GM21390 (cell line): ENCODE measurements at regions not wholly inside any gene's neighbourhood (a gene's known extent, or its start where the extent isn't known, plus 50 kb on each side); places are given as distances from the start of the nearest gene placed in this dataset.
"Not testable (repeated sequence)": the region's sequence is repeated elsewhere in the genome, so short reads cannot be mapped to it uniquely, and the experiment has no call there.

Experiments used
- ATAC-seq: cut with Tn5 transposase; IDR thresholded peaks from one replicate; pipeline ENCODE4 v1.9.1; 2021; ENCODE audit not compliant: unreplicated experiment

DNA sequence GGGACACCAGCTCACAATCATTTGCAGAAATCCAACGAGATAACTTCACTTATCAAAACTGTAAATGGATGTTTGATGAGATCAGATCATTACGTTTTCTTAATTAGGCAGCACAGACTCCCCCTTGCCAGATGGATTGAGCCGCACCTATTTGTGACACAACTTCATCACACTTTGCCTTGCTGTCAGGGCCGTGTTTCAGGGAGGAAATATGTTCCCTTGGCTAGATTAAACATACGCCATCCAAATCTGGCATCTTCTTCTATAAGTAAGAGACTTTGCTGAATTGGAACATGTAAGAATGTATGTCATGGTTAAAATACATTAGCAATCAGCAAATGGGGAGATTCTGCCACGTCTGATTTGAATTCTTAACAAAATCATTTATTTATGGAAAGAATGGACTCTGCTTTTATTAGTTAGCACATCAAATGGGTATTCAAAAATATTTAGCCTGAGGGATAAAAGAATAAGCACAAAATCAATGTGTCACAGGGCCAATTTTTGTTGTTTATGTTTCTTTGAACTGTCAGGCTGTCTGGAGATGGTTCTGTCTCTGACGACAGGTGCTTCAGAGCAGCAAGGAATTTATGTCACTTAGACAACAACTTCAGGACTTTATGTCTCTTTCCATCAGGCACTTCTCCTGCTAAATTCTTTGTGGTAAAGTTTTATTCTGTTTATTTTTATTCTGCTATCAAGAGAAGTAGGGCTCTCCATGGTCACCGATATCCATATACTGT is 326.1 kb upstream of the NCAM1 start:
- ATAC-seq, result no peak

DNA sequence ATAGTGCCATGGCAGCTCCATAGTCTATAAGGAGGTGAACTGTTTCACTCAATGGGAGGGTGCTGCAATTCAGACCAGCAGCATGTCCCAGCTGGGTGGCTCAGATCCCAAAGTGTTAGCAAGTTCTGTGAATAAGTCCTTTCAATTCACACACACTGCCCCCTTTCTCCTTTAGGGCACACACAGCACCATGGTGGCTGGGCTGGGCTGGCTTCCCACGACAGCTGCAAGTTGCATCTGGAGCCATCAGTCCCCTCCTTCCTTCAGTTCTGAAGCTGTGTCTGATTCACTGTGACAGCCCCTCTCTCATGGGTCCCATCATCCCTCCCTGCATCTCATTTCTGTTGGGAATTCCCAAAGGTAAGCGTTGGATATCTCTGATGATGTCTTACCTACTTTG is 324.1 kb upstream of the NCAM1 start:
- no peak for ATAC-seq

DNA sequence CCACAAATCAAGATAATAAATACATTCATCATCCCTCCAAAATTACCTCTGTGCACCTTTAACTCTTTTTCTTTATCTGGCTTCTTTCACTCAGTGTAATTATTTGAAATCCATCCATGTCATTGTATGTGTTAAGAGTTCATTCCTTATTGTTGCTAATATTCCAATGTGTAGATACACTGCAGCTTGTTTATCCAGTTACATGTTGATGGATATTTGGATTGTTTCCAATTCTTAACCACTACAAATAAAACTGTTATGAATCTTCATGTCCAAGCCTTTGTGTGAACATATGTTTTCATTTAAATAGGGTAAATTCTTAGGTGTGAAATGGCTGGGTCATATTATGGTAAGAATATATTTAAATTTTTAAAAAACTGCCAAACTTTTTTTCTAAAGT is 323.3 kb upstream of the NCAM1 start:
- no peak for ATAC-seq

DNA sequence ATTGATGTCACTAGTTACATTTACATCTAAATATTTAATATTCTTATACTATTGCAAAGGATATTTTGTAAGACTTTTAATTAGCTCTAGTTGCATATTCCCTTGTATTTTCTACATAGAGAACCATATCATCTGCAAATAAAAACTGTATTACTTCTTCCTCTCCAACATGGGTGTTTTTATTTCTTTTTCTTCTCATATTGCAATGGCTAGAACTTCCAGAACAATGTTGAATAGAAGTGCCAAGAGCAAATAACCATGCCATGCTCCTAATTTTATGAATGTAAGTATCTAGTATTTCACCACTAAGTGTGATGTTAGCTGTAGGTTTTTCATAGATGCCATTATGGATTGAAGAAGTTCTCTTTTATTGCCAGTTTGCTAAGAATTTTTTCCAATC is 321.8 kb upstream of the NCAM1 start:
- ATAC-seq, result no peak

DNA sequence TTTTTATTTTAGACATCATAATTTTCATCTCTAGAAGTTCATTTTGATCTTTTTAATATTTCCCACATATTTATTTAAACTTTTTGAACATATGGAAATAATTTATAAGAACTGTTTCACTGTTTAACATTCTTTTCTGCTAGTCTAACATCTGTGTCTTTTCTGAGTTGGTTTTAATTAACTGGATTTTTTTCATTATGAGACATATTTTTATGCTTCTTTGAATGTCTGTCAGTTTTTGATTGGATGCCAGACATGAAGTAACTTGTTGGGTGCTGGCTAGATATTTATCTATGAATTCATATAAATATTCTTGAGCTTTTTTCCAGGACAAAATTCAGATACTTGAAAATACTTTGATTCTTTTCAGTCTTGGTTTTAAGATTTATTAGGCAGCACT is 317.8 kb upstream of the NCAM1 start:
- ATAC-seq, result no peak

DNA sequence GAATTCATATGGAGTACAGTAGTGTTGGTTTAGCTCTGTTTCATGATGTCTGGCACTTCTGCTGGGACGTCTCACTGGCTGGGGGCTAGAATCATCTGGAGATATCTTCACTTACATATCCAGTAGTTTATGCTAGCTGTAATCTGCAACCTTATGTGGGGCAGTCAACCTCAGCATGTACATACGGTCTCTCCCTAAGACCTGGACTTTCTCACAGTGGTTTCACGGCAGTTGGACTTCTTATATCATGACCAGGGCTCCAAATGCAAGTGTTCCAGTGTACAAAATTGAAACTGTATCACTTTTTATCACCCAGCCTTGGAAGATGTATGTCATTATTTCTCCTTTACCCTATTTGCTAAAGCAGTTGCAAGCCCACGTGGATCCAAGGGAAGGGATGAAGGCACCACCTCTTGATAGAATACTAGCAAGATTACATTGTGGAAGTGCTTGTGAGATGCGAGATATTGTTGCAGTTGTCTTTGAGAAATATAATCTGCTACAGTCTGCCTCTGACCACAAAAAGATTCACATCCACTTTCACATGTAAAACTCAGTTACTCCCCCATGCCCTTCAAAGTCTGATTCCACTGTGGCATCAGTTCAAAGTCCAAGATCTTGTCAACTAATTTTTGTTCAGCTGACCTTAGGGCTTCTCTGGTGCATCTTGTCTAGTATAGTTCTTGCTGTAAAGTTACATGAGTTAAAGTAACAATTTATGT is 316.6 kb upstream of the NCAM1 start:
- peak; percentile 79 for ATAC-seq

DNA sequence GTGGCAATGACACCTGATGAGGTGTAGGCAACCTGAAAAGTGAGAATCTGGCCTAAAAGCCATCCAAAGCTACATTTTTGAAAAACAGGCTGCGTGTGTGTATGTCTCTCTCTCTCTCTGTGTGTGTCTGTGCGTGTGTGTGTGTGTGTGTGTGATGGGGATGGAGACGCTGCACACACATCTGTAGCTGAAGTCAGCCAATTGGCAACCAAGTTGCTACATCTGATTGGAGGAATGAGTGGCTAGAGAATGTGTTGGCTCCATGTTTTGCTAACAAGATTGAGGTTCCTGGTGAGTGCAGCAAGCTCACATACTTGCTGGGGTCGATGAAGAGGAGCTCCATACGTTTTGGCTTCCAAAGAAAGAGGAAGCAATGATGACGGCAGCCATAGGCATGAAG is 311.4 kb upstream of the NCAM1 start:
- ATAC-seq, result no peak

DNA sequence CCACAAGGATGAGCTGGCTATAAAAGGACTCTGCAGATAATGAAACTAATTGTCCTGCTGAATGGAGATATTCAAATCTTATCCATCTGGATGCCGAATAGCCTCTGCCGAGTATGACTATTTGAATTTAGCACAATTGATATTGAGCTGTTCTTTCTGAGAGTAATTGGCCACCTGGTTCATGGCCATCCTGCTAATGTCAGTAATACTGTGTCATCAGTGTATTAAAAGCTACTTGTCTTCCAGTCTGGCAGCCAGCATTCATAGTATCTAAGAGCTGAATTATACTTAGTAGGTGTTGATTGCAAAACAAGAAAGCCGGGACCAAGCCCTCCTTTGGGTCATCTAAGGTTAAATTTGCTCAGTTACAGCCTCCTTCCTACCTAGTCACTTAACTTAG is 310.7 kb upstream of the NCAM1 start:
- ATAC-seq, result no peak

DNA sequence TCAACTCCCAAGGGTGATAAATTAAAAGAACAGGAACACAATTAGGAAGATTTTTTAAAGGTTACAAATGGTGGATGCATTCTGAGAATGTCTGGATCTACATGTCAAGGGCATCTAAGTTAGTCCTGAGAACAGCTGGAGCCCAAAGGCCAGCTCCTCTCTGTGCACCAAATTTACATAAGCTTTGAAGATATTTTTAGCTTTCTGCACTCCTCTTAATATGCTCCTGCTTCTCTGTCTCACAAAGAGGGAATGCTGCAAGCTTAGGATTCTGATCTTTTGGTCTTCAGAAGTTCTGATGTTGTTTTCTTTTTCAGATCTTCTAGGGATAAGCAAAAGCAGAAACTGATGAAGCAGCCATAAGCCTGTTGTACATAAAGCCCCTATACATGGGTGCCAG is 309.8 kb upstream of the NCAM1 start:
- no peak for ATAC-seq

DNA sequence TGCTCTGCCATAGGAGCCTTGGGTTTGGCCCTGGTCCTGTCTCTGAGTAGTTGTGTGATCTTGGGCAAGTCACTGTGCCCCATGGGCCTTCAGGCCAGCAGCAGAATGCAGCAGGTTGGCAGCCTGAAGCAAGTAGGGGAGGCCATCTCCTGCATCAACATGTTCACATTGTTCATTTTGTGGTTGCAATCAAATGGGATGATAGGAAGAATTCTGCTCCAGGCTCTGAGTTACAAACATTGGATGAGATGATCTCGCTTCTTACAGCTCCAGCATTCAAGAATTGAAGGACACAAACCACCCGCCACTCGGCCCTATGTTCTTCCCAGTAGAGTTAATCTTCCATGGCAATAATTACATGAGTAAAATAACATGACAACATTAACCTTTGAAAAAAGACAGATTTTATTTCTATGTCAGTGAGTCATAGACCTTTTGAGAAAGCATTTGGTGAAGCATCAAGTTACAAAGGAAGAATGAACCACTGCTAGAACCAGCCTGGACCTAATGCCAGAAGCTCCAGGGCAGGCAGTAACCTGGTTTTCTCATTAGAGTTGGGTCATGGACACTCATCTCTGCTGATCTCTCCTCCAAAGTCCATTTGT is 308.3 kb upstream of the NCAM1 start:
- ATAC-seq, result no peak

DNA sequence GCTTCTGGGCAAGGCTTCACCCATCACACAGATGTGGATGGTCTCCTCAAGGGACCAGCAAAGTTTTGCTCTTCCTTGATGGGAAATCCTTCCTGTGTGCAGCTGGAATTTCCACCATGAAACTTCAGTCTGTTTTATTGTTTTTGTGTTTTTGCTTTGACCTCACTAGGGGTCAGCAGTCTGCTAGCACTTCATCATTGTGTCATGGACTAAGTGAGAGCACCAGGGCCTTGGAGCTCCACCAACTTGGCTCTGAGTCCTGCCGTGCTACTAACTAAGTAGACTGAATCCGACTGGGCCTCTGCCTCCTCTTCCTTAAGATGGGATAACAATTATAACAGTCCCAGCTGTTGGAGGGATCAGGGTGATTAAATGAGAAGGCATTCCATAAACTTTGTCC is 305.8 kb upstream of the NCAM1 start:
- ATAC-seq, result no peak

DNA sequence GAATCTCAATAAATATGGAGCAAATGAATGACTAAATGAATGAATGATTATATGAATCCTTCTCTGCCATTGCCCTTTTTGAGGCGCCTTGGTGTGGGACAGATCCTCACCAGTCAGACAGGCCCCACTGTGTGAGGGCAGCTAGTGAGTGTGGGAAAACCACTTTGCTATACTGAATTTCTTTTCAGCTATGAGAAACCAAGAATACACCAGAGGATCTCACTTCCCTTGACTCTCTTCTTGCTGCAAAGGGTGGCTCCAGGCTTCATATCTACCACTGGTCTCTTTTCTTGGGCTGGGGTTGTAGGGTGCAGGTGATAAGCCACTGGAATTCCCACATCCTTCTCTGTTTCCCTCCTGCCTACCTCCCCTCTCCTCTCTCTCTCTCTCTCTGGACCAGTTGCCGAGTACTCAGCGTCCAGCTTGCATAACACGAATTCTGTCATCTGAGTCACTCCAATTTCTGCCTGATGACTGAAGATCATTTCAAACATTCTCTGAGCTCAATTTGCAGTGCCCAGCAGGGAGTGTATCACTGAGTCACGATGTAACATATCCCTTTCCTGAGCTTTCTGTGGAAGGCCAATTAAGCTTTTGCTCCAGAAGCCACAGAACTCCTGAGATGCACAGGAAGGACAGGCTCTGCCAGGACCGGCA is 304.3 kb upstream of the NCAM1 start:
- ATAC-seq, result no peak

DNA sequence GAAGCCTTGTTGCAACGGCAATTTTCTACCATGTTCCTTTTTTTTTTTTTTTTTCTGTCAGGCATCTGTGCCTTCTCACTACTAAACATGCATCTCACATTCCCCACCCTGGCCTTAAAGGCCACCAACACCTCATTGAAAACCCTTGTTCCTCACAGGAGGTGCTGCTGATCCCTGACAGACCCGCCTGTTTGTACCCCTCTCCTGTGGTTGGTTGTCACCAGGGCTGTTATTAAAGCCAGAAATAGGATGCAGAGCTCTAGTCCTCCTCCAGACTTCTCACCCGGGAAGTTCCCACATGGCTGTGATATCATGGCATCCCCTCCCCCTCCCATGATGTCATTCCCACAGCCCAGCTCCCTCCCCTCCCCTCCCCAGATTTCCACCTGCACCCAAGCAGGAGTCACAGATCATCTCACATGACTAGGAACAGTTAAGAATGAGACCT is 302.8 kb upstream of the NCAM1 start:
- ATAC-seq, result no peak

DNA sequence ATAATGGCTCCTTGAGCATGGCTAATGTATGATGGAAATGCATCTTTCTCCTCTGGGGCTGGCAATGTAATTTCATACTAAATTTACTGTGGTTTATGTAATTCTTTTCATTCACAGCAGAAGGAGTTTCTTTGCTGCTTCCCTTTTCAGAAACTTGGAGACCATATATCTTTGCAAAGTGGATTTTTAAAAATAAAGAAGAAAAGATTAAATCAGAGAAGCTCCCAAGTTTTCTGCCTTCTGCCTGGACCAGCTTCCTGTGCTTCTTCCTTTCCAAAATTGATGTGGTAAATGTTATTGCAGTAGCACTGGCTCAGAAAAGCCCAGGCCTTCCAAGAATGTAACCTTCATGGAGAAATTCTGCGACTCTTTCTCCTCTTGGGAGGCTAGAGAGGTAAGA is 300.1 kb upstream of the NCAM1 start:
- no peak for ATAC-seq

DNA sequence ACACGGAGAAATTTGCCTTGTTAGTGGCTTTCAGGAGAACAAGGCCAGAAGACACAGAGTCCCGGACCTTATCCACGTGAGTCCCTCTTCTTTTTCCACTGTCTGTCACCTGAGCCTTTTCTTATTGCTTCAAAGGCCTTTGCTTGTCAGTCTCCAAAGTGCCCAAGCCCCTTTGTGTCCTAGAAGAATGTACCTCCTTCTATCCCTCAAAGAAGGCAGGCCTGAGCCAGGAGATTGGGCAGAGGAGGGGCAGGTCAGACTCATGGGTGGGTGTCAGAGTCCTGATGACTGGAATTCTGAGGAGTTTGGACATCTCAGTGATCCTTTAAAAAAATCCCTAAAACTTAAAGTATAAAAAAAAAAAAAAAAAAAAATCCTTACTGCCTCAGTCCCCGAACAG is 299.6 kb upstream of the NCAM1 start:
- ATAC-seq, result no peak

DNA sequence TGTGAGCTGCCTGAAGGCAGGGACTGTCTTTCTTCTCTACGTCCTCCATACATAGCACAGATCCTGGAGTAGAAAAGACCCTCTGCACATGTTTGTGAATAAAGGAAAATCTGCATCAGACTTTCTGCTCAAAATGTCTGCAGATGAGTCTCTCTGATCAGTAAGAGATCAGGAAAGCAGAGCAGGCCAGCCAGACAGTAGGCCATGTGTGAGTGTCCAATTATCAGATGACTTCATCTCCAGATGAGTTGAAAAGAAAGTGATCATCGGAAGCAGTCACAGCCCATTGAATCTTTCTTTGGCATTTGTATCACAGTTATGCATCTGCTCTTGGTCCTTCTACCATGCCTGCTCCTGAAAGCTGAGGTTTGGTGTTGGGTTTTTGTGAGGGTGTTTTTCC is 298.7 kb upstream of the NCAM1 start:
- ATAC-seq, result no peak

DNA sequence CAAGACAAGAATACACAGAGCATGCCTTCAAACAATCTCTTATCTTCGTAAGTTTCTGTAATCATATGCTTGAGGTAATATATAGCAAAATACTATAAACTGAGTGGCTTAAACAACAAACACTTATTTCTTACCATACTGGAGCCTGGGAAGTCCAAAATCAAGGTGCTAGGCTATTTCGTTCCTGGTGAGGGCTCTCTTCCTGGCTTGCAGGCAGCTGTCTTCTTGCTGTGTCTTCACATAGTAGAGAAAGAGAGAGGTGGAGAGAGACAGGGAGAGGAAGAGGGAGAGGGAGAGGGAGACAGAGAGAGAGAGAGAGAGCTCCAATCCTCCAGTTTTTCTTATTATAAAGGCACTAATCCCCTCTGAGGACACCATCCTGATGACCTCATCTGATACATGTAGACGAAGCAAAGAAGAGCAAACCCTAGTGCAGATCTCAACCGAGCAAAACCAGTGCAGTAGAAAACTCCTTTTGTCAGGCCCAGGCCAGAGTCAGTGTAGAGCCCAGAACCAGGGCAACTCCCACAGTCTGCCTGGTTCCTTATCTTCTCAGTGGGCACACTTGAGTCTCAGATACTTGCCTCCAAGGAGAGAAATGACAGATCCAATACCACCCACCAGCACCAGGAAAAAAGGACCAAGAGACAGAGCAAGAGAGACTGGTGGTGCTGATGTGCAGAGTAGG is 297.1 kb upstream of the NCAM1 start:
- ATAC-seq, result no peak

DNA sequence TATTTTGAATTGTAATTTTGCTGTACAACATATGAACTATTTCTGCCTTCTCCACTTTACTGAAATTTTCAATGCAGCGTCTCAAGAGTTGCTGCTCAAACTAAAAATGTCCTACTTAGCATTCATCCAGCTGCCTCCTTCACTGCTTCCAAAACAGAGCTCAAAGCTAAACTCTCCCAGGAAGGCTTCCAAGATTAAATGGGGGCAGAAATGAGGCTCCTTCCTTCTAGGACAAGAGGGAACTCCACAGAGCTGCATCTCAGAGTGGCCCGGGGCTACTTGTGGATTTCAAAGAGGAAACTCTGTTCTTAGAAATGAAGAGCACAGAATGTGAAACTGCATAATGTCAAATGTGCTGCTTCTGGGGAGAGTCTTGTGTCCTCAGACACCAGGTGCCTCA is 295.9 kb upstream of the NCAM1 start:
- ATAC-seq, result no peak

DNA sequence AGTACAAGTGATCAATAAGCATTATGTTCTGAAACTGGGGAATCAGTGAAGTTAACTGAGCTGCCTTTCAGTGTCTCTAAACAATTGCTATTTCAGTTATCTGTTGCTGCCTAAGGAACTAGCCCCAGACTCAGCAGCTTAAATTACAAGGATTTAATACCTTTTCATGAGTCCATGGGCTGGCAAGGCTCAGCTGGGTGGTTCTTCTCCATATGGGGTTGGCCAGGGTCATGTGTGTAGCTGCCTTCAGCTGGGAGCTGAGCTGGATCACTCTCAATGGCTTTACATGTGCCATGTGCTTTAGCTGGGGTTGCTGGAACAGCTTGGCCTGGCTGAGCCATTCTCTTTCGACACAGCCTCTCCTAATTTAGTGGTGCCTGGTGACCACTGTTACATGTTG is 295.0 kb upstream of the NCAM1 start:
- ATAC-seq, result no peak

DNA sequence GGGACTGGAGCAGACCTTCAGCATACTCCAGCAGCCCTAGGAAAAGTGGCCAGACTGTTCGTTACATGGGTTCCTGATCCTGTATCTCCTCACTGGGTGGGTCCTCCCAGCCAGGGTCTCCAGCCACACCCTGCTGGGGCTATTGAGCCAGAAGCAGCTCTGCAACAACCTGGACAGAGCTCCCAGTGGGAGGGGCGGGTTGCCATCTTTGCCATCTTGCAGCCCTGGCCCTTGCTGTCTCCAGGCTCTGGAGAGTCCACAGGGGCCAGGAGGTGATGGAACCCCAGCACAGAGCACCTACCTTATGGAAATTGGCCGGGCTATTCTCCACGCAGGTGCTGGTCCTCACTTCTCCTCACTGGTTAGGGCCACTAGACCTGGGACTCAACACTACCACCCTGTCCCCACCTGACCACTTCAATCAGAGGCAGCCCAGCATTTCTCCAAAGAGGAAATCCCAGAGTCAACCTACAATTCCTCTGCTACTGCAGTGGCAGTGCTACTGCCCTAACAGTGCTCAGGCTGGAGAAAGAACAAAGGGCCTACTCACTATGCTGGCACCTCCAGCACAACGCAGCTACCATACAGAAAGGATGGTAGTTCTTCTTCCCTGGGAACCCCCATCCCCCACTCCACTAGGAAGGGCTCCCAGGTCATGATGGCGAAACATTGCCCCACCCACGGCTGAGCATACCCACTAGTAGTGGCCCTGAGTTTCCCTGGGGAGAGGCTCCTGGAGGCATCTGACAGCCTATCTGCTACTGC is 290.2 kb upstream of the NCAM1 start:
- ATAC-seq, result no peak

DNA sequence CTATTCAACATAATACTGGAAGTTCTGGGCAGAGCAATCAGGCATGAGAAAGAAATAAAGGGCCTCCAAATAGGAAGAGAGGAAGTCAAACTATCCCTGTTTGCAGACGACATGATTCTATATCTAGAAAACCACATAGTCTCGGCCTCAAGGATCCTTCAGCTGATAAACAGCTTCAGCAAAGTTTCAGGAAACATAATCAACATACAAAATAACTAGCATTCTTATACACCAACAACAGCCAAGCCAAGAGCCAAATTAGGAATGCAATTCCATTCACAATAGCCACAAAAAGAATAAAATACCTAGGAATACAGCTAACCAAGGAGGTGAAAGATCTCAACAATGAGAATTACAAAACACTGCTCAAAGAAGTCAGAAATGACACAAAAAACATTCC is 287.8 kb upstream of the NCAM1 start:
- ATAC-seq, result not testable (repeated sequence)
